ACHN (cell line): ENCODE measurements at regions not wholly inside any gene's neighbourhood (a gene's known extent, or its start where the extent isn't known, plus 50 kb on each side); places are given as distances from the start of the nearest gene placed in this dataset.
"Not testable (repeated sequence)": the region's sequence is repeated elsewhere in the genome, so short reads cannot be mapped to it uniquely, and the experiment has no call there.

Experiments used
- DNase-seq: peaks from one replicate; pipeline ENCODE4 v3.0.0-alpha.2; 2015
- in situ Hi-C: cut with HindIII; loops from 2 replicates; pipeline ENCODE4 v1.10.0; 2017; ENCODE audit warnings: low sequenced_read_pairs, low pct_ligation_motif_present, low pct_unique_long_range_greater_than_20kb

DNA sequence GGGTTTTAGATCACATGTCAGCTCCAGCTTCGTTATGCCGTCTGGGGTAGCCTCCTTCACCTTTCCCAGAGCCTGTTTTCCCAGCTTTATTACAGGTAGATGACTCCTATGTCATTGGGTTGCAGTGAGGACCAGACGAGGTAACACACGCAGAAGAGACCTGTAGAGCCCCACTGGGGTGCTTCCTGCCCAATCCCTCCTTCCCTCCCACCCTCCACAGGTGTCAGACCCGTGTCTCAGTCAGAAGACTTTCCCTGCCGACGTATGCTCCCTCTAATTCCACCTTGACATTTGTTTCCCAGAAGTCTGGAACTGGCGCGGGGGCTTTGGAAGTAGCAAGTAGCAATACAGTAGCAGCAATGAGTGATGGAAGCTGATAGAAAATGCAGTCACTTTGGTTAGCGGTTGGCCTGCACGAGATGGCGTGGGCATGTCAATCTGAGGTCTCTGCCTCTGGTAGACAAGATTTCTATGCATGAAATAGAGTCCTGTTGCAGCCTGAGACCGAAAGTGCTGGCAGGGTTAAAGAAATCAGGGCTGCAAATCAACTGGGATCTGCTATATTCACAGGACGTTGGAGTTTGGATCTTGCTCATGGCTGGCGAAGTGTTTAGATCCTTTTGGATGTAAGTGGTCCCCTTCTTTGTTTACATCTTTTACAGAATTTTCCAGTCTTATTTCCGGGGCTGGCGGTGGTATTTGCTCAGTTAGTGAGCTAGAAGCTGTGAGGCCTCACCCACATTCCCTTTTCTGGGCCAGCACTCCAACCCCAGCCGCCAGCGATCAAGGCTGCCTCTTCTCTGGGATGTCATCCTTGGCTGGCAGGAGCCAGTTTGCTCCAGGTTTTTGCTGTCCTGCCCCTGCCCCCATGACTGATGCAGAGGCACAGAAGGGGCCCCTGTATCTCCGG, 78.3 kb upstream of the KMT2C start:
- in situ Hi-C loops, result no loop called here
- DNase-seq, result no peak

DNA sequence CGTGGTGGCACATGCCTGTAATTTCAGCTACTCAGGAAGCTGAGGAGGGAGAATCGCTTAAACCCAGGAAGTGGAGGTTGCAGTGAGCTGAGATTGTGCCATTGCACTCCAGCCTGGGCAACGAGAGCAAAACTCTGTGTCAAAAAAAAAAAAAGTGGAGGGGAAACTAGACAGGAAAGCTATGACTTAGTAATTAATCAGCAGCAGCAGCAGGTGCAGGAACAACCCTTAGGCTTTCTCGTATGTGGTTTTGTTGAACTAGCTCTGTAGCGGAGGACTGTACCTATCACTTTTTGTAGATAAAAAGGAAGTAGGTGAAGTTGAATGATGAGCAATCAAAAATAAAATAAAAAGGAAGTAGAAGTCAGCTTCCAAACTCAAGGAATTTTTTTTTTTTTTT, 76.9 kb upstream of the KMT2C start:
- DNase-seq, result no peak
- in situ Hi-C loops, result no loop called here

DNA sequence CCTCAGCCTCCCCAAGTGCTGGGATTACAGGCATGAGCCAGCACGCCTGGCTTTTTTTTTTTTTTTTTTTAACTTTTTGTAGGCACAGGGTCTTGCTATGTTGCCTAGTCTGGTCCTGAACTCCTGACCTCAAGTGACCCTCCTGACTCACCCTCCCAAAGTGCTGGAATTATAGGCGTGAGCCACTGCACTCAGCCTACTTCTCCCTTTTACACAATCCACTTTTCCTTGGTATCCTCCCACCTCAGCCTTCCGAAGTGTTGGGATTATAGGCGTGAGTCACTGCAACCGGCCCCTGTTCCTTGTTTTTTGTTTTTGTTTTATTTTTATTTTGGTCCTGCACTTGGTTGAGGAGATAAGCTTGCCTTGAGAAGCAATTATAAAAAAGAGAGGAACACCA, 75.9 kb upstream of the KMT2C start:
- in situ Hi-C loops, result no loop called here
- no peak for DNase-seq

DNA sequence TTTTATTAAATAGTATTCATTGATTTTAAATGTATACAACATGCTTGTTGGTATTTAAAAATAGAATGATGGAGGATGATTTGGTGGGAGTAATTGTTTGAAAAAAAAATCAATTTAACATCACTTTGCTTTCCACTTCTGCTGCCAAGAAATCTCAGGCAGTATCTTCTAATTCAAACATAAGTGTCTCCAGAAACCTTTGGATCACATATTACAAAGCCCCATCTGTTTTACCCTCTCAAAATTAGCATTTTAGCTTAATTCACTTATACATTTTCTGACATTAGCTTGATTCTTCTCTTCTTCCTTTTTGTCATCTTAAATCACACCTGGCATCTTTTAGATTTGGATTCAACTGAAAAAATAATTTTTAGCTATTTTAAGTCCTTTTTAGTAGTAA, 72.9 kb upstream of the KMT2C start:
- in situ Hi-C loops, result no loop called here
- DNase-seq, result no peak

DNA sequence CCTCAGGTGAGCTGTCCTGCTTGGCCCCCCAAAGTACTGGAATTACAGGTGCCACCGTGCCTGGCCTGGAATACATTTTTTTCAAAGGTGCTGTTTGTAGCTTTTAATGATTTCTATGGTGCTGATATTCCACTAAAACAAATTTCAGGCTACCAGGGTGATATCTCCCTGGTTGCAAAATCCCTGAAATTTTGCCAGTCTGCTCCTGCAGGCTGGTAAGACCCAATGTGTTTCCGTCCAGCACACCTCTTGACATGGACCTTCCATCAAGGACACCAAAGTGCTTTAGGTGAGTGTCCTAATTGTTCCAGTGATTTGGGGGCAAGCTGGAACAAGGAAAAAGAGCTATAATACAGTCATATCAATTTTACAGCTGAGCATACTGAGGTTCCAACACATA, 69.8 kb upstream of the KMT2C start:
- no peak for DNase-seq

DNA sequence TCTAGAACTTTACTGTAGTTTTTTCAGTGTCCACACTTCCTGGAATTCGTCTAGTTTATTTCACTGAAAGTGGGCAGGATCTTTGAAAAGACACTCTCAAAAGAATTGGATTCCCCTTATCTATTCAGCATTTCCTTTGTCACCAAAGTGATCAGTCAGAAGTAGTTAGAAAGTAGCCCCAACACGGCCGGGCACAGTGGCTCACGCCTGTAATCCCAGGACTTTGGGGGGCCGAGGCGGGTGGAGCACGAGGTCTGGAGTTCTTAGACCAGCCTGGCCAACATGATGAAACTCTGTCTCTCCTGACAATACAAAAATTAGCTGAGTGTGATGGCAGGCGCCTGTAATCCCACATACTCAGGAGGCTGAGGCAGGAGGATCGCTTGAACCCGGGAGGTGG, 69.0 kb upstream of the KMT2C start:
- no peak for DNase-seq
- in situ Hi-C loops, result no loop called here

More for the DNA sequence above, 69.8 kb upstream of the KMT2C start:
- in situ Hi-C loops, result no loop called here

DNA sequence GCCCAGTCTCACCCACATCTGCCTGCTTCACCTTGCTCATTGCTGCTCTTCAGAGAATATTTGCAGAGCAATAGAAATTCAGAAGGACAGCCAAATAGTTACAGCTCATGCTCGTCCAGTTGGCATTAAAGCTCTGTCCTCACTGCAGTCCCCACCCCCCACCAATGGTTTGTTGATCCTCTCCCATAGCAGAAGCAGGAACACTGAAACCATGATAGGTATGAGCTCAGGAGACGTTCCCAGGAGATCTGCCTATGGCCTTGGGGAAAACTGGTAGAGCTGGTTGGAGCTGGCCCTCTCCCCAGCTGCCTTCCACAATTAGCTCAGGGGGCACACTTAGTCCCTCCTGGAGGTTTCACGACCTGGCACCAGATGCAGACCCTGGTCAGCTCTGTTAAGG, 68.6 kb upstream of the KMT2C start:
- no peak for DNase-seq
- in situ Hi-C loops, result no loop called here

DNA sequence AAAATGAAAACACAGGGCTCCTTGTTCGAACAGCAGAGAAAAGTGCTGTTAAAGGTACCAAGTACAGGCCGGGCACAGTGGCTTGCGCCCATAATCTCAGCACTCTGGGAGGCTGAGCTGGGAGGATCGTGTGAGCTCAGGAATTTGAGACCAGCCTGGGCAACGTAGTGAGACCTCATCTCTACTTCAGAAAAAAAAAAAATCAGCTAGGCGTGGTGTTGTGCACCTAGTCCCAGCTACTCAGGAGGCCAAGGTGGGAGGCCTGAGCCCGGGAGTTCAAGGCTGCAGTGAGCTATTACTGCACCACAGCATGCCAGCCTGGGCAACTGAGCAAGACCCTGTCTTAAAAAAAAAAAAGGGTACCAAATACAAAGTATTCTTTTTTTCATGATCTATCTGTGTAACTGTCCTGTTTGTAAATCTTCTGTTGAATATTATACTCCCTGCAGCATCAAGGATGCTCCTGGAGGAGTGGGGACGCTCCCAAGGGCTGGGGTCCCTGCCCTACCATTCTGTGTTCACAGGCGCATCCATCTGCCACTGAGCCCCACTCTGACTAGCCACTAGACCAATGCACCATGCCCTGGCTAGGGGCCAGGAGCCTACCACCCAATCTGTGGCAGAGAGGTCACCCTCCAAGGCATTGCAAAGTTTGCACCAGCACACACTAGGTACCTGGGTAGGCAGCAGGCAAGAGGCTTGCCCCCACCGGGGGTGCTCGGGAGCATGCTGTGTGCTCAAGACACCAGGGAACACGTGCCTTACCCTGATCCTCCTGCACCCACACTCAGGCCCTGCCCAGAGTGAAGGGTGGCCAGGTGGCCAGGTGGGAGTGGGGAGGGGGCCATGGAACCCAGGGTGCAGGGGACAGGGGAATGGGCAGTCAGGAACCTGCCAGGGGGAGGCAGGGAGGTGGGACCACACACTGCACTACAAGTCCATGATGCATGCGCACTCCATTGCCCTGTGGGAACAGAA, 67.3 kb upstream of the KMT2C start:
- in situ Hi-C loops, result no loop called here
- no peak for DNase-seq

DNA sequence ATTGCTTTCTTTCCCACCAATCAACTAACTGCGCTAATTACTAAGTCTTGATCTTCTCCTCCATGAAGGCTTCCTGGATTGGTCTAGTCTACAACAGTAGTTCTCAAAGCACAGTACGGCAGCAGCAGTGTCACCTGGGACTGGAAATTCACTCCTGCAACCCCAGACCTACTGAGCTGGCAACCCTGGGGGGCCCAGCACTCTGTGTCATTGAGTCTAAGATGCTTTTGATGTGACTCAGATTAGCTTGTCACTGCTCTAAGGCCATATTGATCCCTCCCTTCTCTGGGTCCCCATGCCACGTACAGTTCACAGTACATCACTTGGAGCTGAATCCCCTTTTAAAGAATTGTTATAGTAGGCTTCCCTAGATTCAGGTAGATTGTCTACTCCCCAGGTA, 65.7 kb upstream of the KMT2C start:
- in situ Hi-C loops, result no loop called here

DNA sequence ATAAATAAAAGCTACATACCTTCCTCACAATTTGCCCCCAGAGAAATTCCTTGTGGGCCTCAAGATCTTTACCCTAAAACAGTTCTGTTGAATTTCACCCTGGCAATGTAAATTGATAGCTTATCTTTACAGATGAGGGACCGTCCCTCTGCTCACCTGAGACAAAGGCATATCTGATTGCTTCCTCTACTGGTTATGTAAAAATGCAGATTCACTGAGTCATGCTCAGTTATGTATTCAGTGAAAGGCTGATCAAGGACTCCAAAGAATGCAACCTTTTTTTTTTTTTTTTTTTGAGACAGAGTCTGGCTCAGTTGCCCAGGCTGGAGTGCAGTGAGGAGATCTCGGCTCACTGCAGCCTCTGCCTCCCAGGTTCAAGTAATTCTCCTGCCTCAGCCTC, 64.2 kb upstream of the KMT2C start:
- in situ Hi-C loops, DNase-seq: not testable (repeated sequence)

More for the DNA sequence above, 65.7 kb upstream of the KMT2C start:
- no peak for DNase-seq

DNA sequence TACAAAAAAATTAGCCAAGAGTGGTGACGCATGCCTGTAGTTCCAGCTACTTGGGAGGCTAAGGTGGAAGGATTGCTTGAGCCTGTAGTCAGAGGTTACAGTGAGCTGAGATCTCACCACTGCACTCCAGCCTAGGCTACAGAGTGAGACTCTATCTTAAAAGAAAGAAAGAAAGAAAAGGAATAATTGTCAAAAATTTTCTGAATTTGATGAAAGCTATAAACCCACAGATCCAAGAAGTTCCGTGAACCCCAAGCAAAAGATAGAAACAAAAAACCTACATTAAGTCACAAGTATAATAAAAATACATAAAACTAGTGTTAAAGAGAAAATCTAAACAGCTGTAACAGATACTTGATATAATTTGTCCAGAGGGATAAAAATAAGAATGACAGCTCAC, 60.1 kb upstream of the KMT2C start:
- no peak for DNase-seq
- in situ Hi-C loops, result no loop called here

DNA sequence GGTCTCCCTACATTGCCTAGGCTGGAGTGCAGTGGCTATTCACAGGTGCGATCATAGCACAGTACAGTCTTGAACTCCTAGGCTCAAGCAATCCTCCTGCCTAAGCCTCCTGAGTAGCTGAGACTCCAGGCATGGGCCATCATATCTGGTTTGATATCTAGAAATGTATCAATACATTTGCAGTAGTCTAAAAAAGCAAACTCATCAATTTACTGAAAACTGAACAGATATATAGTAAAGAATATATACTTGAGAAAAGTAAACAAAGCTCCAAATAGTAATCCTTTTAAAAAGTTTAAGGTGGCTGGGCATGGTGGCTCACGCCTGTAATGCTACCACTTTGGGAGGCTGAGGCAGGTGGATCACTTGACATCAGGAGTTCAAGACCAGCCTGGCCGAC, 57.1 kb upstream of the KMT2C start:
- in situ Hi-C loops, result no loop called here

DNA sequence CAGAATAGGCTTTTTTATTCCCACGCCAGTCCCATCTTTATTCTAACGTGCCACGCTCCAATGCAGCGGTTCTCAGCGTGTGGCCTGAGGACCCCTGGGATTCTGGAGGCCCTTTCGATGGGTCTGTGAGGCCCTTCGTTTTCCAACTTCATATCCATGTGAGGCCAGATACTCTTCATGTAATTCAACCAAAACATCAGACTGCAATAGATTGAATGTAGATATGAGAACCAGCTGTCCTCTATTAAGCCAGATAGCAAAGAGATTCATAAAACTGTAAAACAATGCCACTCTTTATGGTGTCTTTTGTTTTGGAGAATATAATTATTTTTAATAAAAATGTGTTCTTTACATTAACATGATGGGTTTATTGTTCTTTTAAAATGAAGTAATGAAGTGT, 53.2 kb upstream of the KMT2C start:
- DNase-seq, result no peak
- in situ Hi-C loops, result no loop called here

More for the DNA sequence above, 57.1 kb upstream of the KMT2C start:
- no peak for DNase-seq

DNA sequence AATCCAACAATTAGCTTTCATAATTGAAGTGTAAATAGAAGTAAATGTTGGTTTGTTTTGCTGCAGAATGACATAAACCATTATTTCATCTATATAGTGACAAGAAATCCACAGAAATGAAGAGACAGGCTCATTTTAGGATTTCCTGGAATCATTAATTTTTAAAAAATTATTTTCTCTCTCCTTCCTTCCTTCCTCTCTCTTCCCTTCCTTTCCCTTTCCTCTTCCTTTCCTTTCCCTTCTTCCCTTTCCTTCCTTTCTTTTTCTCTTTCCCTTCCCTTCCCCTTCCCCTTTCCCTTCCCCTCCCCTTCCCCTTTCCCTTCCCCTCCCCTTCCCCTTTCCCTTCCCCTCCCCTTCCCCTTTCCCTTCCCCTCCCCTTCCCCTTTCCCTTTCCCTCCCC, 51.2 kb upstream of the KMT2C start:
- in situ Hi-C loops, result no loop called here
- no peak for DNase-seq

DNA sequence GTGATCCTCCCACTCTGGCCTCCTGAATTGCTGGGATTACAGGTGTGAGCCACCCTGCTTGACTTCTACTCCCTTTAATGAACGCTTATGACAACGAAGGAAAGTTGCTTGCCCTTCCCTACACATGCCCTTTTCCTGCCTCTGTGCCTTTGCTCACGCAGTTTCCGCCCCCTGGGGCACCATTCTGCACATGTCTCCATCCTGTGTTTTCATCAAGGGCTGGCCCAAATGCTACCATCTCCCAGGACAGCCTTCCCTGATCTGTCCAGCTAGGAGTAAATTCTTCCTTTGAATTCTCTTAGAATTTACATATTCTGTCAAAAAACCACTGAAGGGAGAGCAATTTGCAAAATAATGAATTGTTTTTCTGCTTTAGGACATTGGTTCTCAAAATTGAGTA, 50.0 kb upstream of the KMT2C start:
- in situ Hi-C loops, result no loop called here
- no peak for DNase-seq
